Stomach (tissue), 4 donors: ENCODE measurements at regions not wholly inside any gene's neighbourhood (a gene's known extent, or its start where the extent isn't known, plus 50 kb on each side); places are given as distances from the start of the nearest gene placed in this dataset.

ENCODE experiments used
- CTCF ChIP-seq, 7 experiments: fragments of 450-650 bp in 4 of 7; fragments of 200-600 bp in 3 of 7; sonication (generic) in 3 of 7; IDR thresholded peaks; one replicate each; pipeline ENCODE4 v1.5.1; 2016 to 2019; ENCODE audit warnings: antibody characterized with exemption in 7 of 7, control low read depth in 2 of 7, mild to moderate bottlenecking in 1 of 7
- EP300 ChIP-seq: sonication (generic); formaldehyde crosslinking; IDR thresholded peaks from one replicate; pipeline ENCODE4 v1.6.1; 2017; ENCODE audit warnings: antibody characterized with exemption
- POLR2A ChIP-seq, 4 donors: fragments of 450-650 bp; IDR thresholded peaks; one replicate each; pipeline ENCODE4 v1.6.1; 2016; ENCODE audit warnings: antibody characterized with exemption in 4 of 4, control low read depth in 2 of 4, mild to moderate bottlenecking in 1 of 4, moderate library complexity in 1 of 4
- POLR2AphosphoS5 ChIP-seq, 3 donors: sonication (generic); formaldehyde crosslinking; IDR thresholded peaks; one replicate each; pipeline ENCODE4 v1.6.1; 2016; ENCODE audit warnings: antibody characterized with exemption in 3 of 3

DNA sequence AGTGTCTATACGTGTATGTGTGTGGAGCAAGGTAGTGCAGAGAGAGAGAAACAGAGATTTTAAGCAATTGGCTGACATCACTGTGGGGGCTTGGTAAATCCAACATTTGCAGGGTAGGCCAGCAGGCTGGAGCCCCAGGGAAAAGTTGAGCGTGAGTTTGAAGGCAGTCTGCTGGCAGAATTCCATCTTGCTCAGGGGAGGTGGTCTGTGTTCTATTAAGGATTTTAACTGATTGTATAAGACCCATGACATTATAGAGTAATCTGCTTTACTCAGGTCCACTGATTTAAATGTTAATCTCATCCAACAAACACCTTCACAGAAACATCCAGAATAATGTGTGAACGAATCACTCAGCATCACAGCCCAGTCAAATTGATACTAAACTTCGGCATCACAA lies 912.9 kb downstream of the GRM8 start:
- TF ChIP-seq POLR2A (IDR thresholded peaks at IDR 0.05) (no peak), CTCF (IDR thresholded peaks at IDR 0.05) (no peak), POLR2AphosphoS5 (IDR thresholded peaks at IDR 0.05) (no peak), EP300 (no peak)
